ENCODE measurements at regions not wholly inside any gene's neighbourhood (a gene's known extent, or its start where the extent isn't known, plus 50 kb on each side); places are given as distances from the start of the nearest gene placed in this dataset.

DNA sequence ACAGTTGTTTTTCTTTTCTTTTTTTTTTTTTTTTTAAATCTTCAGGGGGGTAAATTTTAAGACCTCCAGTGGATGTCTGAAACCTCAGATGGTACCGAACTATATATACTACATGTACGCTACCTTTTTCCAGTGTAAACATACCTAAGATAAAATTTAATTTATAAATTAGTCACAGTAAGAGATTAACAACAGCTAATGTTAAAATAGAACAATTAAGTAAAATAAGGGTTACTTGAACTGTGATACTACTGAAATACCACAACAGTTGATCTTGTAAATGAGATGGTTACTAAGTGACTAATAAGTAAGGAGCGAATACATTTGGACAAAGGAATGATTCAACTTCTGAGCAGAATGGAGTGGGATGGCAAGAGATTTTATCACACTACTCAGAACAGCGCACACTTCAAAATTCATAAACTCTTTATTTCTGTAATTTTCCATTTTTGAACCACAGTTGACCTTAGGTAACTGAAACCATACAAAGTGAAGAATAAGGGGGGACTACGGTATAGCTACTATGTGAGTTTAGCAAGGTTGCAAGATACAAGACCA lies 80.5 kb upstream of the PCED1B start:
- intact Hi-C loops (cut with DNase I; ENCODE audit: low total_unique reads): no loop called here
- no peaks in the 10 kb centered on the region for H3K4me1 ChIP-seq
- 73 to 79% methylated on average over 5 of the region's 5 CpGs for WGBS, 2 donors

GRCh38 chr12:47004634-47005033 lies 74.8 kb upstream of the PCED1B start:
- TF ChIP-seq CTCF (IDR thresholded peaks at IDR 0.05) (no peak), POLR2A (IDR thresholded peaks at IDR 0.05) (no peak)
- Histone ChIP-seq H3K27ac (no peak overlapping the region), H3K9me3 (no peaks in the 10 kb centered on the region), H3K4me1 (no peaks in the 10 kb centered on the region), H3K4me3 (no peak overlapping the region), H3K36me3 (ENCODE audit: low read depth, missing control alignments) (no peaks in the 10 kb centered on the region), H3K27me3 (no peaks in the 10 kb centered on the region)
- 32 to 58% methylated on average over 2 of the region's 2 CpGs for WGBS, 2 donors
- DNase-seq: no peak
- intact Hi-C loops (cut with DNase I; ENCODE audit: low total_unique reads): no loop called here

More for the DNA sequence above, 80.5 kb upstream of the PCED1B start:
- TF ChIP-seq POLR2A (IDR thresholded peaks at IDR 0.05) (no peak), CTCF (IDR thresholded peaks at IDR 0.05) (no peak)
- H3K9me3 ChIP-seq: no peaks in the 10 kb centered on the region
- H3K4me3 ChIP-seq: no peak overlapping the region
- H3K27me3 ChIP-seq: no peaks in the 10 kb centered on the region
- no peak for DNase-seq
- H3K27ac ChIP-seq: no peak overlapping the region
- no peaks in the 10 kb centered on the region for H3K36me3 ChIP-seq (ENCODE audit: low read depth, missing control alignments)

GRCh38 chr12:47007048-47007447 lies 72.4 kb upstream of the PCED1B start:
- Histone ChIP-seq H3K27ac (no peak overlapping the region), H3K36me3 (ENCODE audit: low read depth, missing control alignments) (no peaks in the 10 kb centered on the region), H3K4me1 (no peaks in the 10 kb centered on the region), H3K27me3 (no peaks in the 10 kb centered on the region), H3K9me3 (no peaks in the 10 kb centered on the region), H3K4me3 (no peak overlapping the region)
- no peak for DNase-seq
- intact Hi-C loops (cut with DNase I; ENCODE audit: low total_unique reads): no loop called here
- WGBS, 2 donors: 76 to 78% methylated on average over 3 of the region's 3 CpGs
- no peak for TF ChIP-seq CTCF (IDR thresholded peaks at IDR 0.05)
- TF ChIP-seq POLR2A (IDR thresholded peaks at IDR 0.05): no peak

DNA sequence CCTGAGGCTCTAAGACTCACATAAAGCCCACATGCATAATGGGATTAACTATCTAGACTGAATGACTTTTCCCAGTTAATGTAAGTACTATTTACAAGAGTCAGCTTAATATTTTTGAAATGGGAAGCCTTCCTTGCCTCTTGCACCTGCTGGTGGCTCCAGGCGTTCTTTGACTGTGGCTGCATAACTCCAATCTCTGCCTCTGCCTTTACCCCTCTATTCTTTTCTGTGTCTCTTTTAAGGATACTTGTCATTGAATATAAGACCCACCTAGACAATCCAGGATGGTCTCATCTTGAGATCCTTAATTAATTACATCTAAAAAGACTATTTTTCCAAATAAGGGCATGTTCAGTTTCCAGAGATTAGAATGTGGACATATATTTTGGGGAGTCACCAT lies 66.9 kb upstream of the PCED1B start:
- Histone ChIP-seq H3K27me3 (no peaks in the 10 kb centered on the region), H3K4me3 (no peak overlapping the region), H3K36me3 (ENCODE audit: low read depth, missing control alignments) (no peaks in the 10 kb centered on the region), H3K9me3 (no peaks in the 10 kb centered on the region), H3K27ac (no peak overlapping the region), H3K4me1 (no peaks in the 10 kb centered on the region)
- no peak for TF ChIP-seq CTCF (IDR thresholded peaks at IDR 0.05)
- no peak for TF ChIP-seq POLR2A (IDR thresholded peaks at IDR 0.05)
- 84 to 91% methylated on average over 1 of the region's 1 CpG for WGBS, 2 donors
- intact Hi-C loops (cut with DNase I; ENCODE audit: low total_unique reads): no loop called here
- no peak for DNase-seq

DNA sequence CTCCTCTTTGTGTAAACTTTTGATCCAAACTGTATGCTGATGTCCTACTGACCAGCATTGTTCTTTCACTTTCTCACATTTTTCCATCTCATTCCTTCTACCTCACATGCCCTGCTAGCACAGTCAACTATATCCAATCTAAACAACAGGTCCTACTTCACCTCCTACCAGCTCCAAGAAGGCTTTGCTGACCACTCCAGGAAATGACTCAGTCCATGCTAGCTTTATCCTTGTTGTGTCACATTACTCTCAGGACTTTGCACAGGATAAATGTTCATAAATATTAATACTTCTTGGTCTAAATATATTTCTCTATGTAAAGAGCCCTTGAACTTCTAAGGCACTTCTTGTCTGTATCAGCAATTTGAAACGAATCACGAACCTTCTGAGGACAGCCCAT lies 64.9 kb upstream of the PCED1B start:
- H3K27ac ChIP-seq: no peak overlapping the region
- TF ChIP-seq POLR2A (IDR thresholded peaks at IDR 0.05) (no peak), CTCF (IDR thresholded peaks at IDR 0.05) (no peak)
- no peaks in the 10 kb centered on the region for H3K4me1 ChIP-seq
- H3K27me3 ChIP-seq: no peaks in the 10 kb centered on the region
- no peak overlapping the region for H3K4me3 ChIP-seq
- WGBS, 2 donors: 82 to 85% methylated on average over 2 of the region's 2 CpGs
- intact Hi-C loops (cut with DNase I; ENCODE audit: low total_unique reads): no loop called here
- H3K9me3 ChIP-seq: no peaks in the 10 kb centered on the region
- DNase-seq: no peak
- H3K36me3 ChIP-seq (ENCODE audit: low read depth, missing control alignments): no peaks in the 10 kb centered on the region

Data from testis (tissue), 2 donors.